ENCODE measurements at regions not wholly inside any gene's neighbourhood (a gene's known extent, or its start where the extent isn't known, plus 50 kb on each side); places are given as distances from the start of the nearest gene placed in this dataset.
A peak's percentile ranks its signal among the peaks of the same experiment; 100 is the strongest.

- DNase-seq (ENCODE audit: low read depth, low spot score) = no peak
These were observed 51.6 kb upstream of the DYNLRB2 start for GRCh38 chr16:80489173-80489572.

GRCh38 chr16:80488167-80488566 is 52.6 kb upstream of the DYNLRB2 start:
- DNase-seq (ENCODE audit: low read depth, low spot score) = no peak

GRCh38 chr16:80480664-80481063 is 60.1 kb upstream of the DYNLRB2 start:
- no peak for DNase-seq (ENCODE audit: low read depth, low spot score)

DNA sequence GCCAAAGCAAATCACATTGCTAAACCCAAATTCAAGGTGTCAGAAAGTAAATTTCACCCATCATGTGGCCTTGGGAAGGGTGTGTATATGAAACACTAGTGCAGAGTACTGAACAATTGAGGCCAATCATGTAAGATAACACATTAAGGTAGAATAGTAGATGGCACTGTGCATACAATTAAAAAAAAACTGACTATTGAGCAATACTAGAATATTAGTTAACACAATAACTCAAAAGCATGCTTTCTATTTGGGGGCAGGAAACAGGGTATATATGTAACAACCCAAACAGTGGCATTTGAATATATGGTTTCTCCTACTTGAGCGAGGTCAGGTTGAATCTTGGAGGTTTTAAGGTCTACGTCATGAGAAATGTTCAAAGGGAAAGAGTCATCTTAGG is 63.0 kb upstream of the DYNLRB2 start:
- no peak for DNase-seq (ENCODE audit: low read depth, low spot score)

DNA sequence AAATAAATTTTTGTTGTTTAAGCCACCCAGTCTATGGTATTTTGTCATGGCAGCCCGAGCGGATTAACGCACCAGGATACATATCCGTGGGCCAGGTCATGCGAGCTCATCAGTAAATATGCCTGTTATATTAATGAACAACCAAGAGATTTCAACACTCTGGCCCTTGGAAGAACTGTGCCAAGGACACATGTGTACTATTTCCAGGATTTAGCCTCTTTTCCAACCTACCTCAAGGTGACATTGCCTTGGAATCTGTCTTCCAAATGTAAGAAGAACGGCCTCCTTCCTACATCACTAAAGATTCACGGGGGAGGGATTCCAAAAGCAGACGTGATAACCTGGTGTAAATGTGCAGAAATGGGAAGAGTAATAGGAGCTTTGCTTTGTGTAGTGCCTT is 72.8 kb upstream of the DYNLRB2 start:
- no peak for DNase-seq (ENCODE audit: low read depth, low spot score)

DNA sequence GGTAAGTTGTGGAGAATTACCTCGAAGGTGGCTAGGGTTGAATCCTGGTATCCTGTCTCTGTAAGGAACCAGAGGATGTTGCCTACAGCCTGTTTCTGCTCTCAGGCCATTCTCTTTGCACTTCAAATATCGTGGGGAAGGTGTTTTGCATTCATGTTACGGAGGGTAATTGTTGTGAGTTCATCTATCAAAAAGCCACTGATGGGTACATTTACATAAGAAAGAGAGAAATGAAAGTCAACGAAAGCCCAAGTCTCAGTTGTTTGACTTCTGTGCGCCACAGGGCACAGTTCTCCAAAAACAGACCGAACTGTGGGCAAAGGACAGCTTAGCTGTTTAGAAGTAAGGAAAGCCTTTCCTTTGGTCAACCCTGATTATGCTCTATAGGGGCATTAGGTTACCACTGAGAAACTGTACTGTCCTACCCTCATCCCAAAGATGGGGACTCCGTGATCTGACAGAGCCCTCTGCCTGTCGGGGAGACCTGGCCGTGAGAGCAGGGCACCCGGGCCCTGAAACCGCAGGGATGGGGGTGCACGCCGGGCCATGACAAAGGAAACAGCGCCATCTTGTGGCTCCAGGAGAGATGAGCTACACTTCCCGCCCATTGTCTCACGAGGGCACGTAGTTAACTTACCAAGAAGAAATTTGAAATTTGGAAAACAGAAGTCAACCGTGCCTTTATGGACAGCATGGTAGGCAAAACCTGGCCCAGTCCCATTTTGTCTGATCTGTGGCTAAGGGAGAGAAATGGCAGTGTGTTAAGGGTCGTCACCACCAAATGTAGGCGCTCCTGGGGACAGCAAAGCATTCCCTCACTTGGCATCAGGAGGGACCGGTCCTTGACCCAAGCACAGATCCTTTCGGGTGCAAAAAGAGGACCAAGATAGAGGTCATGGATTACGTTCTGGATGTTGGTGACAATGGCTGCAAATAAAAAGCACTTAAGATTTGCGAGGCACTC is 74.5 kb upstream of the DYNLRB2 start:
- DNase-seq (ENCODE audit: low read depth, low spot score) = peak; percentile 25

DNA sequence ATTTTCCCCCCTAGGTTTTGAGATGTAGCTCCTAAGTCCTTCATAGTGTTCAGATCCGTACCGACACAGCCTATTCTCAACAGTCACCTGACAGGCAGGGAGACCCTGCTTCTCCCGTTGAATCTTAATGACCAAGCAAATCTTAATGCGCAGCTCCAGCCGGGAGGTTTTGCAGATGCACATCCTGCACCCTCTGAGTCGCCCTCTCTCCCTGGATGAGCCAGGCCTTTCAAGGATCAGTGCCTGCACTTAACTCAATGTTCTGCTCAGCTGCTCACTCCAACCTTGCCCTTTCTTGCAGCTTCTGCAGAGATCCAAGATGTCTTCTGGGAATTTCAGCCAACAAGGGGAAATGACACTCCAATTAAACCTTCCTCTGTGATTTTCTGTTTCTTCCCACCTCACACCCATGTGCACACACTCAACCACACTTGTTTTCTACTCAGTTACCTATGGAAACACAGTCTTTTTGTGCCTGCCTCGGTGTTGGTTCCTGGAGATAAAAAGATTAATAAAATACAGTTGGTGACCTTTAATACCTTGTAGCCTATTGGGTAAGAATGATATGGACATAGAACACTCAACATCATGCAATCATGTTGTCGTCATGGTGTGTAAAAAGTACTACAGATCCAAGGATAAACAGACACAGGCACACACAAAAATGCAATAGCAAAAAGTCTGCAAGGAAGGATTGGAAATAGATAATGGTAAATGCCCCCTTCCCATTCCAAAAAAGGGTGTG is 76.9 kb upstream of the DYNLRB2 start:
- no peak for DNase-seq (ENCODE audit: low read depth, low spot score)

DNA sequence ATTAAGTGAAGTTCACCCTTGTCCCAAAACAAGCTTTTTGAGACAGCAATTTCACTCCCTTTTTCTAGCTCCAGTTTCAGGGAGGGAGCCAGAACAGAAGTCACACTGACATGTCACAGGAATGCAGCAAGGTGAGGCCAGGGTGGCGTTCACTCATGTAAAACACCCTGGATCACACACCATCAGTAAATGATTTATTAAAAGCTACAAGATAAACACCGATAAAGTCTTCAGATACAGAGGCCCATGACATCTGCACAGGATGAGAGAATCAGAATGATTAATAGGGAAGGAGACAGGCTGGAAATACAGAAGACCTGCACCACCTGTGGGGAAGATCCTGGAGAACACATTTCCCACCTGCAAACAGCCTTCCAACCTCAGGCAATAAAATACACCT is 77.5 kb upstream of the DYNLRB2 start:
- DNase-seq (ENCODE audit: low read depth, low spot score) = no peak

- DNase-seq (ENCODE audit: low read depth, low spot score) = no peak
These were observed 77.9 kb upstream of the DYNLRB2 start for GRCh38 chr16:80462917-80463316.

- DNase-seq (ENCODE audit: low read depth, low spot score) = no peak
These were observed 79.8 kb upstream of the DYNLRB2 start for GRCh38 chr16:80460988-80461387.

GRCh38 chr16:80459966-80460365 is 80.8 kb upstream of the DYNLRB2 start:
- DNase-seq (ENCODE audit: low read depth, low spot score) = no peak

GRCh38 chr16:80459331-80459777 is 81.4 kb upstream of the DYNLRB2 start:
- no peak for DNase-seq (ENCODE audit: low read depth, low spot score)

DNA sequence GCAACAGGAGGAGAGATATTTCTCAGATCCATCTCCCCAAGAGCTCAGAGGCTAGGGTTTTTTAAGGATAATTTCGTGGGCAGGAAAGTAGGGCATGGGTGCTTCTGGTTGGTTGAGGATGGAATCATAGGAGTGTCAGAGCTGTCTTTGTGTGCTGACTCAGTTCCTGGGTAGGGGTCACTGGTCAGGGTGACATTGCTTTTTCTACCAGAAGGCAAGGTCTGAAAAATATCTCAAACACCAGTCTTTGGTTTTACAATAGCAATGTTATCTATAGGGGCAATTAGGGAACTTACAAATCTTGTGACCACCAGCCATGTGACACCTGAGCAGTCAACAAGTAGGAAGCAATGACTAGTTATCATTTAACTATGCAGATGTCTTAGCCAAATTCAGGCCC is 82.9 kb upstream of the DYNLRB2 start:
- DNase-seq (ENCODE audit: low read depth, low spot score) = no peak

- DNase-seq (ENCODE audit: low read depth, low spot score) = no peak
These were observed 86.0 kb upstream of the DYNLRB2 start for GRCh38 chr16:80454802-80455201.

DNA sequence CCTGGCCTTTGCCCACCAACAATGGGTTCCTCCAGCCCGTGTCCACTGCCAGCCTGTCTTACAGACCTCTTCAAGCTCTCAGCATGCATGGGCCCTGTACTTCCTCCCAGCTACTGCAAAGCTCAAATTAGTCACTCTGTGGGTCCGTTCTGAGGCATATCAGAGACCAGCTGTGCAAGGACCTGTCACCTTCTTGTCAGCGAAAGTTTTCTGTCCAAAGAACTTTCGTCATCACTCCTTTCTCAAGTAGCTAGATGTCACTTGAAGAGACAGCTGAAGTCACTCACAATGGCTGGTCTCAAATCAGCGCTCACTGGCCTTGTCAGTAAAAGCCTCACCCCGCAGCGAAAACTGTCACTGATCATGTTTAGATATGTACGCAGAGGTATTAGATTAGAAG is 91.4 kb upstream of the DYNLRB2 start:
- DNase-seq (ENCODE audit: low read depth, low spot score) = no peak

DNA sequence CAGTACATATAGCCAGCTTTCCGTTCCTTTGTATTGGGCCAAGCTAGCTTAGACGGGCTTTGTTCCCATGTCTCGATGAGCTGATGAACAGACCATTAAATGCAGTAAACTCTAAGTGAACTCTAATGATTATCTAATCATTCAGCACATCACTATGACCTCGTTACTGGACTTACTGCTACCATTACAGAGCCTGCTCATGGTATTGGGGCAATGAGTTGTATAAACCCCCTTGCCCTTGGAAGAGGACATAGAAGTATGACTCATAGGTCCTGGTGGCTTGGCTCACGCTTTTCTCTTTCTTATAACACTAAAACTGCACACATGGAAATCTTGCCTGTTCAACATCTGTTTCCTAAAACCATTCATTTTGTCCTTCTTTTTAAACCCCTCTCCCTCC is 93.6 kb upstream of the DYNLRB2 start:
- no peak for DNase-seq (ENCODE audit: low read depth, low spot score)

- DNase-seq (ENCODE audit: low read depth, low spot score) = no peak
These were observed 98.0 kb upstream of the DYNLRB2 start for GRCh38 chr16:80442779-80443178.

- DNase-seq (ENCODE audit: low read depth, low spot score) = no peak
These were observed 98.9 kb upstream of the DYNLRB2 start for GRCh38 chr16:80441935-80442334.

GRCh38 chr16:80440667-80441066 is 100.1 kb upstream of the DYNLRB2 start:
- no peak for DNase-seq (ENCODE audit: low read depth, low spot score)

- DNase-seq (ENCODE audit: low read depth, low spot score) = no peak
These were observed 103.1 kb upstream of the DYNLRB2 start for GRCh38 chr16:80437707-80438106.

DNA sequence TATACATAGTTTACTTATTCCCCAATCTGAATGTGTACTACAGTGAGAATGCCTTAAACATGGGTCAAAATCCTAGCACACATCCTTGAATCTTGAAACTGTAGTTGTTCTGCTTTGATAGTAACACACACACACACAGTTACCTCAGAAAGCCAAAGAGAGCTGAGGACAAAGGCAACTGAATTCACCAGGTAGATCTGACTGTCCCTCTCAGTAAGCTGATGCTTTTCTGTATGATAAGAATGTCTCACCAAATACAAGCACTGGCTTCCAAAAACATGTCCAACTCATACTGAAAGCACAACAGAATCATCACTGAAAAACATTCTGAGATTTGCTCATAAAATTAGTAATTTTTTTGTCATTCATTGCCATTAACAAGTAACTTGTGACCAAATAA is 104.3 kb upstream of the DYNLRB2 start:
- no peak for DNase-seq (ENCODE audit: low read depth, low spot score)

DNA sequence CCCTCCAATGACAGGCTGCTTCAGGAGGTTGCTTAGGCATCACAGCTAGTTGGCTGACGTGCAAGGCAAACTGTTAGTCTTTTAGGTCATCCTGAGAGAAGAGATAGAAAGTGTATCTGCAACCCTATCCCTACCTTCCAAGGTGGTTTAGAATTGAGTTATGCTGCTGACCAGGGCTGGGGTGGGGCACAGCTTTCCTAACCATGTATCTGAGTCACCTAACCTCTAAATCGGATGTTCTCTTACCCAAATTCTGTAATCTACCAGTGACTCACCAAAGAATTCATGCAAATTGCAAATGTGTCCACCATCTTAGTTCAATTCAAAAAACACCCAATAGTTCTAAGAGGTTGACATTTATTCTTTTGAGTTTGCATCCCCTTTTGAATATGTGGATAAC is 107.2 kb upstream of the DYNLRB2 start:
- no peak for DNase-seq (ENCODE audit: low read depth, low spot score)

DNA sequence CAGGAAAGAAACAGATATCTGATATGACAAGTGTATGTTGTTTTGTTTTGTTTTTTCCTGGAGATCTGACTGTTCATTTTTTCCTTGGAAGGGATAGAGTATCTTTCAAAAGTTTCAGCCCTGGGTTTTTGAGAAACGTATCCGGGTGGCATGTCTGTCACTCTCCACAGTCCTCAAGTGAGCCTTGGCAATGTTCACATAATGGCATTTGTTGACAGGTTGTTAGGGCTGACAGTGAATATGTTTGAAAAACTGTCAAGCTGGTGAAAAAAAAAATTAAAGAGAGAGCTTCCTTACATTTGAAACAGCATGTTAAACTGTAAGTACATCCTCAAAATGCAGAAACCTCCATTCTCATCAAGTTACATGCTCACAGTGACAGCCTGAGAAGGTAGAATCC is 113.0 kb upstream of the DYNLRB2 start:
- DNase-seq (ENCODE audit: low read depth, low spot score) = no peak

Data from brain pericyte (primary cell).